H1 (cell line): ENCODE measurements at regions not wholly inside any gene's neighbourhood (a gene's known extent, or its start where the extent isn't known, plus 50 kb on each side); places are given as distances from the start of the nearest gene placed in this dataset.
A peak's percentile ranks its signal among the peaks of the same experiment; 100 is the strongest.

Experiments used
- CTCF ChIA-PET: fragments of 300-600 bp; sonication (Branson Sonifier 250); formaldehyde crosslinking; loops from one replicate; lab custom pipeline; 2021; ENCODE audit not compliant: partially characterized antibody; lab: Charles Lee
- POLR2A ChIA-PET: fragments of 300-600 bp; sonication (Branson Sonifier 250); formaldehyde crosslinking; loops from one replicate; lab custom pipeline; 2021; ENCODE audit warnings: inconsistent platforms; ENCODE audit not compliant: partially characterized antibody; lab: Charles Lee
- DNase-seq, 2 experiments: peaks; one replicate each; pipeline versions ENCODE4 v3.0.0 to v3.0.0-alpha.2; 2010 to 2022; ENCODE audit warnings: low spot score in 2 of 2, low read depth in 1 of 2, mixed read lengths in 1 of 2
- FAIRE-seq: peaks from 2 replicates; lab custom pipeline; 2011; peaks lifted over from hg19 to GRCh38; lab: Jason Lieb, UNC
- H2AFZ ChIP-seq: 2 replicates; pipeline ENCODE4 v1.8.1; 2012; ENCODE audit warnings: low read length, inconsistent platforms
- H2AK5ac ChIP-seq: 2 replicates; pipeline ENCODE4 v1.6.1; 2013; ENCODE audit warnings: low read depth, low read length
- H2BK120ac ChIP-seq: replicated peaks from 2 replicates; pipeline ENCODE3; 2013; ENCODE audit warnings: low read depth, low read length, inconsistent platforms
- H2BK12ac ChIP-seq: 2 replicates; pipeline ENCODE4 v1.6.1; 2013; ENCODE audit warnings: low read depth, low read length
- H2BK15ac ChIP-seq: 2 replicates; pipeline ENCODE4 v1.6.1; 2013; ENCODE audit warnings: low read length
- H2BK20ac ChIP-seq: 2 replicates; pipeline ENCODE4 v1.6.1; 2013; ENCODE audit warnings: low read length
- H2BK5ac ChIP-seq: 2 replicates; pipeline ENCODE4 v1.6.1; 2013; ENCODE audit warnings: low read depth, low read length
- H3K14ac ChIP-seq: 2 replicates; pipeline ENCODE4 v1.6.1; 2013; ENCODE audit warnings: inconsistent platforms; ENCODE audit not compliant: insufficient read length
- H3K18ac ChIP-seq: 2 replicates; pipeline ENCODE4 v1.6.1; 2013; ENCODE audit warnings: low read length; ENCODE audit errors: extremely low read depth
- H3K23ac ChIP-seq: 2 replicates; pipeline ENCODE4 v1.6.1; 2013; ENCODE audit warnings: inconsistent platforms; ENCODE audit not compliant: insufficient read length
- H3K23me2 ChIP-seq: 2 replicates; pipeline ENCODE4 v1.6.1; 2013; ENCODE audit warnings: low read depth, low read length
- H3K27ac ChIP-seq: 2 replicates; pipeline ENCODE4 v1.6.1; 2011; ENCODE audit warnings: low read depth, low read length, inconsistent platforms
- H3K27me3 ChIP-seq, 4 experiments: replicated peaks in 1 of 4; 1 replicate in 1 of 4; 2 replicates in 3 of 4; pipeline versions ENCODE4 v1.6.1 to v1.8.1; 2011 to 2013; ENCODE audit warnings: low read length in 3 of 4, mild to moderate bottlenecking in 3 of 4, inconsistent platforms in 2 of 4, mixed read lengths in 2 of 4, moderate library complexity in 1 of 4; ENCODE audit not compliant: control insufficient read depth in 3 of 4, insufficient read depth in 3 of 4; ENCODE audit errors: extremely low read depth in 1 of 4
- H3K36me3 ChIP-seq, 4 experiments: 2 replicates each; pipeline versions ENCODE4 v1.6.1 to v1.8.1; 2011 to 2013; ENCODE audit warnings: mild to moderate bottlenecking in 4 of 4, low read length in 3 of 4, moderate library complexity in 2 of 4, control low read depth in 1 of 4, inconsistent platforms in 1 of 4; ENCODE audit not compliant: insufficient read depth in 4 of 4, control insufficient read depth in 2 of 4
- H3K4ac ChIP-seq: replicated peaks from 2 replicates; pipeline ENCODE3; 2013; ENCODE audit warnings: low read length, low read depth, mixed read lengths, inconsistent platforms; ENCODE audit not compliant: insufficient read length
- H3K4me1 ChIP-seq, 4 experiments: replicated peaks in 1 of 4; 1 replicate in 1 of 4; 2 replicates in 3 of 4; pipeline versions ENCODE4 v1.6.1 to v1.8.1; 2011 to 2013; ENCODE audit warnings: low read length in 3 of 4, inconsistent platforms in 2 of 4, mixed read lengths in 1 of 4; ENCODE audit not compliant: insufficient read depth in 4 of 4, control insufficient read depth in 3 of 4
- H3K4me2 ChIP-seq, 2 experiments: 2 replicates each; pipeline versions ENCODE4 v1.6.1 to v1.8.1; 2011 to 2013; ENCODE audit warnings: low read depth in 2 of 2, low read length in 2 of 2, control low read depth in 1 of 2, inconsistent platforms in 1 of 2, mild to moderate bottlenecking in 1 of 2; ENCODE audit not compliant: insufficient read depth in 1 of 2
- H3K4me3 ChIP-seq, 4 experiments: fragments of 200-600, 300-600 bp in 1 of 4; sonication (generic), shearing (Covaris generic), sonication (Bioruptor Twin) in 1 of 4; 2 replicates each; pipeline versions ENCODE4 v1.5.1 to v1.8.1; 2011 to 2016; ENCODE audit warnings: low read length in 4 of 4, low read depth in 3 of 4, control low read depth in 2 of 4, inconsistent platforms in 2 of 4, mild to moderate bottlenecking in 2 of 4, mixed read lengths in 1 of 4, moderate library complexity in 1 of 4; ENCODE audit not compliant: insufficient read depth in 2 of 4; ENCODE audit errors: extremely low read depth in 1 of 4
- H3K56ac ChIP-seq: replicated peaks from 2 replicates; pipeline ENCODE3; 2013; ENCODE audit warnings: low read depth, mild to moderate bottlenecking, mixed read lengths, low read length, inconsistent platforms; ENCODE audit not compliant: insufficient read length
- H3K79me1 ChIP-seq: 2 replicates; pipeline ENCODE4 v1.6.1; 2013; ENCODE audit warnings: low read depth, low read length, control low read depth
- H3K79me2 ChIP-seq, 2 experiments: 2 replicates each; pipeline versions ENCODE4 v1.6.1 to v1.8.1; 2012 to 2013; ENCODE audit warnings: low read length in 2 of 2, mild to moderate bottlenecking in 2 of 2, inconsistent platforms in 1 of 2; ENCODE audit not compliant: insufficient read depth in 2 of 2, control insufficient read depth in 1 of 2
- H3K9ac ChIP-seq, 4 experiments: replicated peaks in 1 of 4; 1 replicate in 1 of 4; 2 replicates in 3 of 4; pipeline versions ENCODE4 v1.6.1 to v1.8.1; 2011 to 2013; ENCODE audit warnings: low read depth in 3 of 4, low read length in 3 of 4, control low read depth in 2 of 4, mild to moderate bottlenecking in 2 of 4, moderate library complexity in 2 of 4, inconsistent platforms in 1 of 4; ENCODE audit errors: extremely low read depth in 1 of 4
- H3K9me3 ChIP-seq, 2 experiments: 2 replicates each; pipeline versions ENCODE4 v1.6.1 to v1.8.1; 2012 to 2013; ENCODE audit warnings: mild to moderate bottlenecking in 2 of 2, moderate library complexity in 2 of 2, control low read depth in 1 of 2, inconsistent platforms in 1 of 2, low read depth in 1 of 2, low read length in 1 of 2, mixed read lengths in 1 of 2; ENCODE audit not compliant: insufficient read depth in 2 of 2
- H4K20me1 ChIP-seq, 2 experiments: replicated peaks in 1 of 2; 2 replicates each; pipeline versions ENCODE3 to v1.8.1; 2011 to 2013; ENCODE audit warnings: inconsistent platforms in 2 of 2, low read length in 2 of 2, mild to moderate bottlenecking in 1 of 2; ENCODE audit not compliant: insufficient read depth in 2 of 2, control insufficient read depth in 1 of 2
- H4K5ac ChIP-seq: 2 replicates; pipeline ENCODE4 v1.6.1; 2013; ENCODE audit warnings: low read length, low read depth, mixed read lengths, inconsistent platforms; ENCODE audit not compliant: insufficient read length
- H4K8ac ChIP-seq: 2 replicates; pipeline ENCODE4 v1.8.0; 2013; ENCODE audit warnings: mild to moderate bottlenecking, moderate library complexity, low read length, inconsistent platforms; ENCODE audit not compliant: insufficient read depth; ENCODE audit errors: extremely low read depth
- H4K91ac ChIP-seq: replicated peaks from 2 replicates; pipeline ENCODE3; 2013; ENCODE audit warnings: low read length, mixed read lengths, inconsistent platforms; ENCODE audit not compliant: insufficient read length
- ATF2 ChIP-seq: IDR thresholded peaks from 2 replicates; pipeline ENCODE4 v1.6.1; 2012; ENCODE audit warnings: low read length, inconsistent platforms
- HDAC2 ChIP-seq, 2 experiments: fragments of 300-600 bp in 1 of 2; sonication (generic) in 1 of 2; IDR thresholded peaks; 2 replicates each; pipeline ENCODE4 v1.6.1; 2011 to 2012; ENCODE audit warnings: low read depth in 2 of 2, low read length in 2 of 2, mild to moderate bottlenecking in 2 of 2, moderate library complexity in 2 of 2, borderline replicate concordance in 1 of 2, inconsistent platforms in 1 of 2
- JUN ChIP-seq: IDR thresholded peaks from 2 replicates; pipeline ENCODE4 v1.6.1; 2011; ENCODE audit warnings: low read depth, mild to moderate bottlenecking, improper control_type of control experiment, low read length
- NRF1 ChIP-seq: IDR thresholded peaks from 2 replicates; pipeline ENCODE4 v1.6.1; 2011; ENCODE audit warnings: mild to moderate bottlenecking, low read depth, low read length, improper control_type of control experiment
- POLR2A ChIP-seq, 2 experiments: IDR thresholded peaks; 1 replicate in 1 of 2; 2 replicates in 1 of 2; pipeline ENCODE4 v1.6.1; 2011; ENCODE audit warnings: low read depth in 2 of 2, low read length in 2 of 2, mild to moderate bottlenecking in 2 of 2; ENCODE audit errors: control extremely low read depth in 1 of 2
- RAD21 ChIP-seq, 2 experiments: IDR thresholded peaks in 1 of 2; conservative IDR thresholded peaks in 1 of 2; 2 replicates each; pipeline ENCODE4 v1.6.1; 2011; ENCODE audit warnings: low read depth in 2 of 2, low read length in 2 of 2, improper control_type of control experiment in 1 of 2, inconsistent platforms in 1 of 2, mild to moderate bottlenecking in 1 of 2, moderate library complexity in 1 of 2
- SRF ChIP-seq: IDR thresholded peaks from 2 replicates; pipeline ENCODE4 v1.6.1; 2011; ENCODE audit warnings: mild to moderate bottlenecking, low read depth, low read length, moderate library complexity
- SUZ12 ChIP-seq: fragments of 200-600 bp; sonication (generic); IDR thresholded peaks from 2 replicates; pipeline ENCODE4 v1.6.1; 2012; ENCODE audit warnings: mild to moderate bottlenecking, inconsistent platforms, low read length, moderate library complexity, mixed read lengths
- TBP ChIP-seq: IDR thresholded peaks from 2 replicates; pipeline ENCODE4 v1.6.1; 2011; ENCODE audit warnings: low read depth, low read length, improper control_type of control experiment
- WGBS, 2 experiments: shearing (Covaris generic) in 1 of 2; methylation state at CpG; one replicate each; pipeline versions ENCODE4 v1.1.6 to v1.1.7; 2013 to 2015; ENCODE audit warnings: low lambda C conversion rate in 2 of 2, mixed read lengths in 2 of 2, inconsistent platforms in 1 of 2, low coverage in 1 of 2, missing lambda C conversion rate in 1 of 2; ENCODE audit not compliant: insufficient replicate concordance in 2 of 2, insufficient coverage in 1 of 2, insufficient read length in 1 of 2; ENCODE audit errors: extremely low coverage in 1 of 2, missing lambda C conversion rate in 1 of 2; 5-methylcytosine and 5-hydroxymethylcytosine counted together

GRCh38 chr6:21375151-21376116 lies 218.1 kb upstream of the SOX4 start:
- Histone ChIP-seq H4K8ac (no peak overlapping the region; the same call in 1 of the 2 replicates), H2AK5ac (no peak overlapping the region), H2BK15ac (no peak overlapping the region), H3K14ac (no peak overlapping the region), H3K79me1 (no peaks in the 10 kb centered on the region), H3K4me2 (no peak overlapping the region), H3K4ac (no peak overlapping the region), H2BK12ac (no peak overlapping the region), H3K23ac (no peak overlapping the region), H2BK20ac (0 out of 2 replicates have a peak overlapping the region, but pooled peaks have one; percentile 51), H3K27me3 (no peaks in the 10 kb centered on the region; a peak in 1 of 7 replicates), H3K36me3 (no peaks in the 10 kb centered on the region), H3K79me2 (no peaks in the 10 kb centered on the region), H3K4me1 (peaks cover 0 to 7% (median 0%) of the 10 kb centered on the region in 4 experiments; a peak in 3 of 7 replicates), H3K4me3 (no peak overlapping the region), H2AFZ (no peak overlapping the region), H3K9me3 (no peaks in the 10 kb centered on the region), H4K5ac (no peak overlapping the region), H4K20me1 (no peaks in the 10 kb centered on the region), H4K91ac (no peak overlapping the region), H3K23me2 (no peaks in the 10 kb centered on the region), H2BK5ac (no peak overlapping the region), H3K27ac (no peak overlapping the region), H3K9ac (no peak overlapping the region), H2BK120ac (no peak overlapping the region), H3K56ac (no peak overlapping the region), H3K18ac (no peak overlapping the region)
- FAIRE-seq (no peak), DNase-seq (no peak)
- 74% methylated on average over 11 of the region's 11 CpGs; no CpG with 5 or more reads in 1 of the 2 experiments for WGBS, 2 experiments
- POLR2A ChIA-PET: no interaction called here
- CTCF ChIA-PET: interaction anchor here (1.5 kb wide), 1 partner anchor 59 kb away, joined by 3 read pairs; no protein-coding TSS in a partner anchor
- TF ChIP-seq POLR2A (IDR thresholded peaks at IDR 0.05; ENCODE audit: control extremely low read depth in 1 of 2, low read depth in 2 of 2, low read length in 2 of 2) (no peak), TBP (no peak), JUN (no peak), RAD21 (IDR thresholded peaks at IDR 0.05 in 1 of 2, conservative IDR thresholded peaks at IDR 0.05 in 1 of 2; ENCODE audit: low read depth in 2 of 2, low read length in 2 of 2) (no peak), NRF1 (no peak), SRF (no peak), HDAC2 (IDR thresholded peaks at IDR 0.05; ENCODE audit: borderline replicate concordance in 1 of 2, low read depth in 2 of 2, low read length in 2 of 2) (no peak), SUZ12 (no peak), ATF2 (no peak)
